SH-SY5Y (cell line): ENCODE measurements at regions not wholly inside any gene's neighbourhood (a gene's known extent, or its start where the extent isn't known, plus 50 kb on each side); places are given as distances from the start of the nearest gene placed in this dataset.

Experiments
- GATA2 ChIP-seq: IDR thresholded peaks from 2 replicates; pipeline ENCODE4 v1.6.1; 2011; ENCODE audit warnings: mild to moderate bottlenecking, low read depth, low read length
- GATA3 ChIP-seq: IDR thresholded peaks from 2 replicates; pipeline ENCODE4 v1.6.1; 2011; ENCODE audit warnings: low read depth, mild to moderate bottlenecking, low read length, moderate library complexity

DNA sequence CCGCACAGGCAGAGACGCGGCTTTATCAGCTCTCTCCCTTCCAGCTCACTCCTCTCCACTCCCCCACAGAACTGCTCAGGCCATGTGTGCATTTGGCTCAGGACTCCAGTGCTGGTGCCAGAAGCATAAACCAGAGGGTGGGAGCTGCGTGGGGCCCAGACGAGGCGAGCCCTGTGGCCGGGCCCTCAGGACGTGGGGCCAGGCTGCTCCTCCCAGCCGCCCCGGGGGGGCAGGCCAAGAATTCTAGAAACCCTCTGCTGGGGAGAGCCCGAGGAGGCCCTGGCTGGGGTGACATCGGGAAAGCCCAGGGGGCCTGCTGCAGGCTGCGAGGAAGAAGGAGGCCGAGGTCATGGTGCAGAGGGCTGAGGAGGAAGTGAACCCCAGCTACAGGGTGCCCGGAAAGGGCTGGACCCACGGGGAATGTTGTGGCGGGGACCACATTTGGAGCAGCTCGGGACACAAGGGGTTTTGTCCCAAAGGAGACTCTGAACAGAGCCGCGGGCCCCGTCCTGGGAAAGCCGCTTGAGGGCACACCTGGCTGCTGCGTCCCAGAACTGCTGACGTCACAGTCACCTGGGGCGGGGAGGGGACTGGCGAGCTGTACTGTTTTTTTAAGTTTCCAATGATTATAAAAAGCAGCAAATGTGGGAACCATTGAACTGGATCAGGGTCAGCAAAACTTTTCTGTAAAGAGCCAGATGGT, 107.1 kb downstream of the BANF2 start:
- TF ChIP-seq GATA2: no peak
- no peak for TF ChIP-seq GATA3
